ENCODE measurements at regions not wholly inside any gene's neighbourhood (a gene's known extent, or its start where the extent isn't known, plus 50 kb on each side); places are given as distances from the start of the nearest gene placed in this dataset.

DNA sequence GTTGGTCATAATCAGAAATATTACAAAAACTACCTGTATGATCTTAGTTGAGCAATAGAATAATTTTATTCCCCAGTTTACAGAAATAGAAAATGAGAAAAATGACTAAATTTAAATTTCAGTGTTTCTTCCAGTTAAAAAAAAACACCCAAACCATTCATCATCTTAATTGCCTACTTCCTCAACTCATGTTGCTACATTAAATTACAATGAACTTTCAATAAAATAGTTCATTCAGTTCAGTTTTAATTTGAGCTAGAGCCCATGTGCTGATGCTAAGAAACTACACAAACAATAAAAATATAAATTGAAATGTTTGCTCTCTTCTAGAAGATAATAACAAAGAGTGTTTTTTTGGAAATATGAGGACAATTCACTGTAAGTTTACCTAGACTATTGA lies 820.4 kb downstream of the SLITRK6 start:
- H3K36me3 ChIP-seq (ENCODE audit: control insufficient read depth, insufficient read depth, low read length) = no peaks in the 10 kb centered on the region
- H3K27ac Mint-ChIP-seq (ENCODE audit: unreplicated experiment) = no peak overlapping the region
- H3K4me1 Mint-ChIP-seq (ENCODE audit: low read depth, unreplicated experiment) = no peaks in the 10 kb centered on the region
- intact Hi-C loops (cut with micrococcal nuclease; ENCODE audit: unreplicated experiment) = no loop called here
- ChIA-PET POLR2A (no interaction called here), CTCF (no interaction called here)
- no peaks in the 10 kb centered on the region for H3K36me3 Mint-ChIP-seq (ENCODE audit: insufficient read depth, unreplicated experiment)
- no peaks in the 10 kb centered on the region for H3K27me3 Mint-ChIP-seq (ENCODE audit: insufficient read depth, unreplicated experiment)
- H3K4me3 Mint-ChIP-seq (ENCODE audit: unreplicated experiment) = no peak overlapping the region
- no peak for DNase-seq
- no peaks in the 10 kb centered on the region for H3K4me1 ChIP-seq
- TF ChIP-seq, protein P1, sequence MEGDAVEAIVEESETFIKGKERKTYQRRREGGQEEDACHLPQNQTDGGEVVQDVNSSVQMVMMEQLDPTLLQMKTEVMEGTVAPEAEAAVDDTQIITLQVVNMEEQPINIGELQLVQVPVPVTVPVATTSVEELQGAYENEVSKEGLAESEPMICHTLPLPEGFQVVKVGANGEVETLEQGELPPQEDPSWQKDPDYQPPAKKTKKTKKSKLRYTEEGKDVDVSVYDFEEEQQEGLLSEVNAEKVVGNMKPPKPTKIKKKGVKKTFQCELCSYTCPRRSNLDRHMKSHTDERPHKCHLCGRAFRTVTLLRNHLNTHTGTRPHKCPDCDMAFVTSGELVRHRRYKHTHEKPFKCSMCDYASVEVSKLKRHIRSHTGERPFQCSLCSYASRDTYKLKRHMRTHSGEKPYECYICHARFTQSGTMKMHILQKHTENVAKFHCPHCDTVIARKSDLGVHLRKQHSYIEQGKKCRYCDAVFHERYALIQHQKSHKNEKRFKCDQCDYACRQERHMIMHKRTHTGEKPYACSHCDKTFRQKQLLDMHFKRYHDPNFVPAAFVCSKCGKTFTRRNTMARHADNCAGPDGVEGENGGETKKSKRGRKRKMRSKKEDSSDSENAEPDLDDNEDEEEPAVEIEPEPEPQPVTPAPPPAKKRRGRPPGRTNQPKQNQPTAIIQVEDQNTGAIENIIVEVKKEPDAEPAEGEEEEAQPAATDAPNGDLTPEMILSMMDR (IDR thresholded peaks at IDR 0.05; ENCODE audit: insufficient read depth in 1 of 2, low read depth in 1 of 2, low read length in 1 of 2, severe bottlenecking in 1 of 2, unreplicated experiment in 1 of 2) = no peak
- no peaks in the 10 kb centered on the region for H3K9me3 Mint-ChIP-seq (ENCODE audit: unreplicated experiment)
- no peaks in the 10 kb centered on the region for H3K9me3 ChIP-seq
- no peaks in the 10 kb centered on the region for H3K27me3 ChIP-seq (replicated peaks; ENCODE audit: control insufficient read depth, insufficient read depth, low read length)
- BruUV-seq (replicated peaks) = no TSS peak
- no peak overlapping the region for H3K4me3 ChIP-seq (ENCODE audit: low read depth, low read length)

DNA sequence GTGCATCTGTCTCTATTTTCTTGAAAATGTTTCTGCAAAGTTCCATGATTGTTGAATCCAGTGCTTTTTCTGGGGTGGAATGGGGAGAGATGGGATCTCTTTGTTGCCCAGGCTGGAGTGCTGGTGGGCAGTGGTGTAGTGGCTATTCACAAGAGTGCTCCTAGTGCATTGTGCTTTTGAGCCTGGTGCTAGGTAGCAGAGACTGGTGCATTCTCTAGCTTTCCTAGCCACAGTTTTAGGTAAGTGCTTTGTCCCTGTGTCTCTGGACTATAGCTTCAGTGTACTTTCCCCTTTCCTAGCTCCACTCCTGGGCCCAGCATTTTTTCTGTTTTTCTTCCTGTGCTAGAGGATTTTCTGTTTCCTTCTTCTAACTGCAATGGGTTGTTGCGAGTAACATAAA lies 825.6 kb downstream of the SLITRK6 start:
- ChIA-PET POLR2A (no interaction called here), CTCF (no interaction called here)
- Mint-ChIP-seq H3K4me3 (ENCODE audit: unreplicated experiment) (no peak overlapping the region), H3K36me3 (ENCODE audit: insufficient read depth, unreplicated experiment) (no peaks in the 10 kb centered on the region), H3K27me3 (ENCODE audit: insufficient read depth, unreplicated experiment) (no peaks in the 10 kb centered on the region), H3K4me1 (ENCODE audit: low read depth, unreplicated experiment) (no peaks in the 10 kb centered on the region), H3K27ac (ENCODE audit: unreplicated experiment) (no peak overlapping the region), H3K9me3 (ENCODE audit: unreplicated experiment) (no peaks in the 10 kb centered on the region)
- Histone ChIP-seq H3K9me3 (no peaks in the 10 kb centered on the region), H3K27me3 (replicated peaks; ENCODE audit: control insufficient read depth, insufficient read depth, low read length) (no peaks in the 10 kb centered on the region), H3K36me3 (ENCODE audit: control insufficient read depth, insufficient read depth, low read length) (no peaks in the 10 kb centered on the region), H3K4me1 (no peaks in the 10 kb centered on the region), H3K4me3 (ENCODE audit: low read depth, low read length) (no peak overlapping the region)
- TF ChIP-seq, protein P1 (IDR thresholded peaks at IDR 0.05; ENCODE audit: insufficient read depth in 1 of 2, low read depth in 1 of 2, low read length in 1 of 2, severe bottlenecking in 1 of 2, unreplicated experiment in 1 of 2) = no peak
- no peak for DNase-seq
- no TSS peak for BruUV-seq (replicated peaks)
- intact Hi-C loops (cut with micrococcal nuclease; ENCODE audit: unreplicated experiment) = no loop called here

DNA sequence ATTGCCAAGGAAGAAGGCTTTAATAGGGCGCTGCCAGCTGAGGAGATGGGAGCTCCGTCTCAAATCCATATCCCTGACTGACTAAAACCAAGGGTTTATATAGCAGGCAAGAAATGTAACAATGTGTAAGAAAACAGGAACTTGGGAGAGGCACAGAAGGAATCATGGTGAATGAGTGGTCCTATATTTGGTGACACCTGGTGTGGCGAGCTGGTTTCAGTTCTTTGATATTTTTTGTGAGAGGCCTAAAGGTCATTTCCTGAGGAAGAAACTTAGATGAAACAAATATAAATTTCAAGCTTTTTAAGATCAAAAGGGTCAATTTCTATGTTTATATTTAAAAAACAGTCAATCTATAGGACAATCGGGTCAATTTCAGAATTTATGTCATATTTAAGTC lies 826.3 kb downstream of the SLITRK6 start:
- ChIA-PET CTCF (no interaction called here), POLR2A (no interaction called here)

More for the DNA sequence above, 826.3 kb downstream of the SLITRK6 start:
- no peaks in the 10 kb centered on the region for H3K36me3 Mint-ChIP-seq (ENCODE audit: insufficient read depth, unreplicated experiment)
- Histone ChIP-seq H3K4me3 (ENCODE audit: low read depth, low read length) (no peak overlapping the region), H3K36me3 (ENCODE audit: control insufficient read depth, insufficient read depth, low read length) (no peaks in the 10 kb centered on the region), H3K27me3 (replicated peaks; ENCODE audit: control insufficient read depth, insufficient read depth, low read length) (no peaks in the 10 kb centered on the region), H3K4me1 (no peaks in the 10 kb centered on the region), H3K9me3 (no peaks in the 10 kb centered on the region)
- no peak overlapping the region for H3K4me3 Mint-ChIP-seq (ENCODE audit: unreplicated experiment)
- H3K27ac Mint-ChIP-seq (ENCODE audit: unreplicated experiment) = no peak overlapping the region
- H3K27me3 Mint-ChIP-seq (ENCODE audit: insufficient read depth, unreplicated experiment) = no peaks in the 10 kb centered on the region
- BruUV-seq (replicated peaks) = no TSS peak
- no peaks in the 10 kb centered on the region for H3K4me1 Mint-ChIP-seq (ENCODE audit: low read depth, unreplicated experiment)
- no peaks in the 10 kb centered on the region for H3K9me3 Mint-ChIP-seq (ENCODE audit: unreplicated experiment)
- DNase-seq = no peak
- TF ChIP-seq, protein P1 (IDR thresholded peaks at IDR 0.05; ENCODE audit: insufficient read depth in 1 of 2, low read depth in 1 of 2, low read length in 1 of 2, severe bottlenecking in 1 of 2, unreplicated experiment in 1 of 2) = no peak
- intact Hi-C loops (cut with micrococcal nuclease; ENCODE audit: unreplicated experiment) = no loop called here

Data from Caco-2 (cell line).